Lung (tissue), 11 donors: ENCODE measurements at regions not wholly inside any gene's neighbourhood (a gene's known extent, or its start where the extent isn't known, plus 50 kb on each side); places are given as distances from the start of the nearest gene placed in this dataset.

Experiments used
- ATAC-seq: fragments of 200-7000 bp; cut with Tn5 transposase; one replicate; pipeline ENCODE4 v1.9.1; 2020; ENCODE audit warnings: moderate number of reproducible peaks; ENCODE audit not compliant: insufficient read depth, low FRiP score
- DNase-seq, 3 donors: peaks; one replicate each; pipeline ENCODE4 v3.0.0-alpha.2; 2013 to 2017
- H3K27ac ChIP-seq, 2 donors: one replicate each; pipeline ENCODE4 v1.5.1; 2013; ENCODE audit warnings: mild to moderate bottlenecking in 2 of 2, moderate library complexity in 2 of 2, control low read depth in 1 of 2, inconsistent platforms in 1 of 2, low read depth in 1 of 2, low read length in 1 of 2
- H3K27me3 ChIP-seq, 3 donors: one replicate each; pipeline ENCODE4 v1.5.1; 2013; ENCODE audit warnings: low read length in 2 of 3; ENCODE audit not compliant: control insufficient read depth in 3 of 3, insufficient read depth in 3 of 3
- H3K36me3 ChIP-seq, 4 donors: one replicate each; pipeline ENCODE4 v1.5.1; 2013; ENCODE audit warnings: low read length in 4 of 4, mild to moderate bottlenecking in 1 of 4, moderate library complexity in 1 of 4; ENCODE audit not compliant: control insufficient read depth in 4 of 4, insufficient read depth in 4 of 4
- H3K4me1 ChIP-seq, 5 donors: one replicate each; pipeline ENCODE4 v1.5.1; 2013; ENCODE audit warnings: low read length in 5 of 5, mild to moderate bottlenecking in 2 of 5, moderate library complexity in 1 of 5; ENCODE audit not compliant: control insufficient read depth in 5 of 5, insufficient read depth in 5 of 5
- H3K4me3 ChIP-seq: one replicate; pipeline ENCODE4 v1.5.1; 2013; ENCODE audit warnings: mild to moderate bottlenecking, control low read depth, moderate library complexity
- H3K9ac ChIP-seq, 2 donors: one replicate each; pipeline ENCODE4 v1.5.1; 2013; ENCODE audit warnings: low read length in 2 of 2, control low read depth in 1 of 2; ENCODE audit not compliant: insufficient read depth in 1 of 2
- H3K9me3 ChIP-seq, 4 donors: one replicate each; pipeline ENCODE4 v1.5.1; 2013; ENCODE audit warnings: low read length in 3 of 4, mild to moderate bottlenecking in 1 of 4, moderate library complexity in 1 of 4; ENCODE audit not compliant: control insufficient read depth in 4 of 4, insufficient read depth in 3 of 4
- WGBS, 2 donors: extraction: QIAGEN DNeasy Blood & Tissue Kit; methylation state at CpG; one replicate each; pipeline ENCODE4 v1.1.7; 2013; 5-methylcytosine and 5-hydroxymethylcytosine counted together
- TF ChIP-seq, protein P1 (sequence below): IDR thresholded peaks from 2 replicates; pipeline ENCODE4 v1.5.1; 2012; ENCODE audit warnings: mild to moderate bottlenecking; ENCODE audit errors: control extremely low read depth, extremely low read depth
- donor health status: control.
- donor health status: control.
- donor health status: Bipolar disorder and iron deficiency.
- donor health status: healthy.
- donor health status: DM: yes; HTN: yes; CAD: no.

DNA sequence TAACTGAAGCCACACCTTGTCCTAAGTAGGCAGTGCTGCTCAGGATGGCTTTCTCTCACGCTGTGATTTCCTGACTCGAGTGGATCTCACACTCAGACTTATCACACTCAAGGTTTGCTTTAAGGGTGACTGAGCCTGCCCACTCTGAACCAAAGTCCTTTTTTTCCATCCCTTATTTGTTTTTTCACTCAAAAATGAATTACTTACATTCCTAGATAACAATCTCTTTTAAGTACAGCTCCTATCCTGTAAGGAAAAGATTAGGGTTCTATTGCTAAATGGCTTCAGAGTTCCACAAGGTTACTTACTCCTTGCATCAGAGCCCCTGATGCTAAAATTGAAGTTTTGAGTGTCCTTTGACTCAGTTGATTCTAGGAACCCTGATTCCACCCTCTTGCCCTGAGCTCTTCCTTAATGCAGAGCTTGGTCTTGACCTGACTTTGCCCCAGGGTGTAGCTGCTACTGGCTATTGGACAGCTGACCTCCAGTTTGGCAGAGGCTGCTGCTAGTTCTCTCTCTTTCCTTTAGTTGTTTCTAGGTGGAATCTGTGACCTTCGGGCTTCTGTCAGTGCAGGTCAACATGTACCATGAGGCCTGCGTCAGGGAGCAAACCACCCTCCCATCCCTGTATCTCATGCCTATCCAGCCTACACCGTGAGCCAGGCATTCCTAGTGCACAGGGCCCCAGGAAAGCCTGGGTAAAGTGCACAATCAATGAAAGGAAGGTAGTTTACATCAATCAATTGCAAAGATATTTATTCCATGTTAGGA lies 80.1 kb upstream of the CD55 start:
- Histone ChIP-seq H3K4me1 (no peaks in the 10 kb centered on the region), H3K9ac (no peak overlapping the region), H3K9me3 (no peaks in the 10 kb centered on the region), H3K36me3 (no peaks in the 10 kb centered on the region), H3K27me3 (no peaks in the 10 kb centered on the region), H3K4me3 (no peak overlapping the region), H3K27ac (peak overlapping the region in 1 of 2 donors; percentile 63)
- DNase-seq (peak in 2 of 3 donors; percentile 15 to 42), ATAC-seq (peak; percentile 38)
- TF ChIP-seq, protein P1, sequence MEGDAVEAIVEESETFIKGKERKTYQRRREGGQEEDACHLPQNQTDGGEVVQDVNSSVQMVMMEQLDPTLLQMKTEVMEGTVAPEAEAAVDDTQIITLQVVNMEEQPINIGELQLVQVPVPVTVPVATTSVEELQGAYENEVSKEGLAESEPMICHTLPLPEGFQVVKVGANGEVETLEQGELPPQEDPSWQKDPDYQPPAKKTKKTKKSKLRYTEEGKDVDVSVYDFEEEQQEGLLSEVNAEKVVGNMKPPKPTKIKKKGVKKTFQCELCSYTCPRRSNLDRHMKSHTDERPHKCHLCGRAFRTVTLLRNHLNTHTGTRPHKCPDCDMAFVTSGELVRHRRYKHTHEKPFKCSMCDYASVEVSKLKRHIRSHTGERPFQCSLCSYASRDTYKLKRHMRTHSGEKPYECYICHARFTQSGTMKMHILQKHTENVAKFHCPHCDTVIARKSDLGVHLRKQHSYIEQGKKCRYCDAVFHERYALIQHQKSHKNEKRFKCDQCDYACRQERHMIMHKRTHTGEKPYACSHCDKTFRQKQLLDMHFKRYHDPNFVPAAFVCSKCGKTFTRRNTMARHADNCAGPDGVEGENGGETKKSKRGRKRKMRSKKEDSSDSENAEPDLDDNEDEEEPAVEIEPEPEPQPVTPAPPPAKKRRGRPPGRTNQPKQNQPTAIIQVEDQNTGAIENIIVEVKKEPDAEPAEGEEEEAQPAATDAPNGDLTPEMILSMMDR = no peak
- WGBS, 2 donors = 47 to 77% methylated on average over 5 of the region's 5 CpGs

DNA sequence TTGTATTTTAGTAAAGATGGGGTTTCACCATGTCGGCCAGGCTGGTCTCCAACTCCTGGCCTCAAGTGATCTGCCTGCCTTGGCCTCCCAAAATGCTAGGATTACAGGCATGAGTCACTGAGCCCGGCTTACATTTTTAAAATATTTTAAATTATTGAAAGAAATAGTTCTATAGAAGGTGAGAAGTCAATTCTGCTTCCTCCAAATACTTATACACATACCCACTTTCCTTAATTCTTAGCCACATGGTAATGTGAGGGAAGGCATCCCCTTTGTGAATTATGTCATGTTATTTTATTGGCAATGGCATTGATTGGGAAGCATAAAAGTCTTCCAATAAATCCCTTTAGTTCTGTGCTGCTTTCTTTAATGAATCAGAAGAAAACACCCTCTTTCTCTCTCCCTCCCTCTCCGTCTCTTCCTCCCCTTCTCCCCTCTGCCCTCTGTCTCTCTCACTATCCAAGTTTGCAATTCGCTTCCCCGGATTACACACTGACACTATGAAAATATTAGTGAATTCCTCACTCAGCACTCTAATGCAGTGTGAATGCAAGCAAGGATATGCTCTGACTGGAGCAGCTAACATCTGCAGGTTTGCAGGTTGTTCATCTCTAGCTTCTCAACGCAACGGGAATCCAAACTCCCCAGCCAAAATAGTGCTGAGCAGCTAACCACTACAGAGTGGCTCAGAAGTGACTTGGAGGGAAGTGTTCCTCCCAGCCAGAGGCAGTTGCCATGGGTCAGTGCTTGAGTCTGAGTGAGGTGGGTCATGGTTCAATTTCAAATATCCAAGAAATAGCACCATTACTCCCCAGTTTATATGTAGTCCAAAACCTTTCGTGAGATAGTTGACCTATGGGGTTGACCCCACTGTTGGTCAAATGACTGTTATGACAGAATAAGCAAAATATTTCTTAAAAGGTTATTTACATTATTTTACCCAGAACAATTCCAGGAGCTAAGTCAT lies 77.8 kb upstream of the CD55 start:
- Histone ChIP-seq H3K27me3 (no peaks in the 10 kb centered on the region), H3K4me1 (no peaks in the 10 kb centered on the region), H3K4me3 (no peak overlapping the region), H3K9me3 (no peaks in the 10 kb centered on the region), H3K9ac (no peak overlapping the region), H3K27ac (no peak overlapping the region), H3K36me3 (no peaks in the 10 kb centered on the region)
- DNase-seq = no peak
- TF ChIP-seq, protein P1 = no peak
- 75 to 81% methylated on average over 8 of the region's 8 CpGs for WGBS, 2 donors
- no peak for ATAC-seq

DNA sequence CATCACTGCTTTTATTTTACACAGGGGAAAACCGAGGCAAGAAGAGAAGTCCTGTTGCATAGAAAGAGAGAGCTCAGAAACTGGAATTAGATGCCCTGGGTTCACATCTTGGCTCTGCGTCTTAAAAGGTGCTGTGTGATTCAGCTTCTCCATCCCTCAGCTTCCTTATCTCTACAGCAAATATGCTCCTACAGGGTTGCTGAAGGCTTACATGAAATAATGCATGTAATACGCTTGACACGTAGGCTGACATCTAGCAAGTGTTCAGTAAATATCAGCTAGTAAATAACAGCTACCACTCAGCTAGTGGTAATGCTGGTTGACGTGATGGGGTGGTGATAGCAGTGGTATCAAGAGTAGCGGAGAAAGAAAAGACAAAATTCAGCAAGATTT lies 77.1 kb upstream of the CD55 start:
- no peaks in the 10 kb centered on the region for H3K4me1 ChIP-seq
- TF ChIP-seq, protein P1 = no peak
- no peak overlapping the region for H3K4me3 ChIP-seq
- ATAC-seq (no peak), DNase-seq (no peak)
- no peaks in the 10 kb centered on the region for H3K27me3 ChIP-seq
- 75 to 84% methylated on average over 6 of the region's 6 CpGs for WGBS, 2 donors
- H3K9me3 ChIP-seq = no peaks in the 10 kb centered on the region
- H3K27ac ChIP-seq = no peak overlapping the region
- no peaks in the 10 kb centered on the region for H3K36me3 ChIP-seq
- no peak overlapping the region for H3K9ac ChIP-seq
